CD14-positive monocyte (primary cell): ENCODE measurements at regions not wholly inside any gene's neighbourhood (a gene's known extent, or its start where the extent isn't known, plus 50 kb on each side); places are given as distances from the start of the nearest gene placed in this dataset.

Experiments
- DNase-seq, 3 donors: peaks; one replicate each; pipeline ENCODE4 v3.0.0-alpha.2; 2011 to 2022
- H2AFZ ChIP-seq: 2 replicates; pipeline ENCODE4 v1.6.0; 2012; ENCODE audit warnings: mild to moderate bottlenecking, low read depth, low read length, inconsistent platforms; ENCODE audit not compliant: insufficient read depth, poor library complexity, severe bottlenecking
- H3K27ac ChIP-seq, 2 donors: 1 replicate in 1 of 2; 2 replicates in 1 of 2; pipeline ENCODE4 v1.5.1; 2012 to 2013; ENCODE audit warnings: low read length in 2 of 2, control low read depth in 1 of 2, inconsistent platforms in 1 of 2, low read depth in 1 of 2, mild to moderate bottlenecking in 1 of 2
- H3K27me3 ChIP-seq, 2 donors: one replicate each; pipeline versions ENCODE4 v1.6.0 to v1.6.1; 2011 to 2013; ENCODE audit warnings: low read length in 2 of 2; ENCODE audit not compliant: control insufficient read depth in 2 of 2, insufficient read depth in 2 of 2
- H3K36me3 ChIP-seq, 2 donors: replicated peaks in 1 of 2; 1 replicate in 1 of 2; 2 replicates in 1 of 2; pipeline versions ENCODE4 v1.5.1 to v1.6.1; 2012 to 2013; ENCODE audit warnings: low read length in 2 of 2, control low read depth in 1 of 2, inconsistent platforms in 1 of 2, mild to moderate bottlenecking in 1 of 2; ENCODE audit not compliant: insufficient read depth in 2 of 2, control insufficient read depth in 1 of 2
- H3K4me1 ChIP-seq, 2 donors: 1 replicate in 1 of 2; 2 replicates in 1 of 2; pipeline versions ENCODE4 v1.5.1 to v1.6.1; 2012 to 2013; ENCODE audit warnings: low read length in 2 of 2, control low read depth in 1 of 2, inconsistent platforms in 1 of 2, mild to moderate bottlenecking in 1 of 2, moderate library complexity in 1 of 2; ENCODE audit not compliant: insufficient read depth in 2 of 2, control insufficient read depth in 1 of 2
- H3K4me2 ChIP-seq: replicated peaks from 2 replicates; pipeline ENCODE3; 2012; ENCODE audit warnings: low read length, moderate library complexity, mild to moderate bottlenecking; ENCODE audit not compliant: poor library complexity, severe bottlenecking; ENCODE audit errors: extremely low read depth
- H3K4me3 ChIP-seq, 3 experiments: fragments of 200-600 bp in 1 of 3; sonication (generic) in 1 of 3; replicated peaks in 1 of 3; 1 replicate in 2 of 3; 2 replicates in 1 of 3; pipeline ENCODE4 v1.5.1; 2011 to 2013; ENCODE audit warnings: low read length in 3 of 3, mild to moderate bottlenecking in 3 of 3, control low read depth in 2 of 3, low read depth in 2 of 3, inconsistent platforms in 1 of 3, moderate library complexity in 1 of 3
- H3K79me2 ChIP-seq: 2 replicates; pipeline ENCODE4 v1.6.0; 2012; ENCODE audit warnings: mild to moderate bottlenecking, control low read depth, inconsistent platforms, low read length, moderate library complexity; ENCODE audit not compliant: insufficient read depth
- H3K9ac ChIP-seq: 2 replicates; pipeline ENCODE4 v1.6.0; 2017; ENCODE audit warnings: low read length, mild to moderate bottlenecking; ENCODE audit not compliant: insufficient read depth, poor library complexity, severe bottlenecking
- H3K9me3 ChIP-seq, 2 donors: replicated peaks in 1 of 2; 1 replicate in 1 of 2; 2 replicates in 1 of 2; pipeline versions ENCODE4 v1.5.1 to v1.6.1; 2012 to 2013; ENCODE audit warnings: low read length in 2 of 2, control low read depth in 1 of 2; ENCODE audit not compliant: control insufficient read depth in 1 of 2, insufficient read depth in 1 of 2
- H4K20me1 ChIP-seq: 2 replicates; pipeline ENCODE4 v1.6.0; 2012; ENCODE audit warnings: mild to moderate bottlenecking, low read length, control low read depth, moderate library complexity; ENCODE audit not compliant: insufficient read depth
- H3K27ac Mint-ChIP-seq, 7 donors: one replicate each; pipeline ENCODE4 v1.8.0; 2020; ENCODE audit warnings: mild to moderate bottlenecking in 7 of 7, mixed read lengths in 7 of 7, moderate library complexity in 6 of 7, inconsistent platforms in 2 of 7
- H3K27me3 Mint-ChIP-seq, 3 donors: one replicate each; pipeline ENCODE4 v1.8.0; 2021 to 2022; ENCODE audit warnings: low read depth in 3 of 3, mild to moderate bottlenecking in 3 of 3, mixed read lengths in 3 of 3, moderate library complexity in 3 of 3, inconsistent platforms in 1 of 3
- H3K36me3 Mint-ChIP-seq, 2 donors: one replicate each; pipeline ENCODE4 v1.8.0; 2020; ENCODE audit warnings: mixed read lengths in 2 of 2, inconsistent platforms in 1 of 2, mild to moderate bottlenecking in 1 of 2
- H3K4me1 Mint-ChIP-seq: one replicate; pipeline ENCODE4 v1.8.0; 2020; ENCODE audit warnings: mild to moderate bottlenecking, mixed read lengths
- H3K4me3 Mint-ChIP-seq, 2 donors: one replicate each; pipeline ENCODE4 v1.8.0; 2020; ENCODE audit warnings: mild to moderate bottlenecking in 2 of 2, mixed read lengths in 2 of 2, moderate library complexity in 1 of 2
- H3K9me3 Mint-ChIP-seq, 7 donors: one replicate each; pipeline ENCODE4 v1.8.0; 2020 to 2022; ENCODE audit warnings: mixed read lengths in 7 of 7, mild to moderate bottlenecking in 6 of 7, moderate library complexity in 6 of 7, inconsistent platforms in 2 of 7
- WGBS: methylation state at CpG from one replicate; pipeline ENCODE4 v1.1.5; 2013; ENCODE audit warnings: missing lambda C conversion rate; ENCODE audit not compliant: insufficient coverage; 5-methylcytosine and 5-hydroxymethylcytosine counted together
- intact Hi-C, 2 donors: fragments of 100-400 bp; cut with micrococcal nuclease; formaldehyde crosslinking; loops; one replicate each; pipeline versions ENCODE4 v1.15.0 to v1.15.1; 2023
- TF ChIP-seq, protein P1 (sequence below): fragments of 200-600 bp; IDR thresholded peaks from one replicate; pipeline ENCODE4 v1.8.0; 2022; ENCODE audit warnings: antibody characterized with exemption, mild to moderate bottlenecking

DNA sequence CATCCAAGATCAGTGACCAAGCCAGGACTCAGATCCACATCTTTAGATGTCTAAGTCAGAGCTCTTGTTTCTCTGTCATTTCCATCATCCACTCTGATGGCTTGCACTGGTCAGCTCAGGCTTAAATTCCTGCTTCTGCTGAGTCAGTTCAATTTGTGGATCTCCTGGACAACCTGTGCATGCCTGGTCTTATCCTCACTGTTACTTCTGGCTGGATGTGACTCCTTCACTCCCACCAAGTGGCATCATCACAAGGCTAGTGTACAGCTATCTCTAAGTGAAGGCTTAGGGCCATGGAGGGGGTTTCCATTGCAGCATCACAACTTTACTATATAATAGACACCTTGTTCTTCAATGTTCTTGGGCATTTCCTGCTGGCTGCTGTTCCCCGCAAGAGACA, 102.9 kb downstream of the EMP1 start:
- H3K79me2 ChIP-seq, result no peaks in the 10 kb centered on the region
- Mint-ChIP-seq H3K4me3 (no peak overlapping the region), H3K36me3 (no peaks in the 10 kb centered on the region), H3K27me3 (peaks cover 0 to 9% (median 3%) of the 10 kb centered on the region in 3 donors), H3K27ac (no peak overlapping the region), H3K9me3 (peaks cover 0 to 10% (median 2%) of the 10 kb centered on the region in 7 donors), H3K4me1 (peaks cover 5% of the 10 kb centered on the region)
- no peaks in the 10 kb centered on the region for H4K20me1 ChIP-seq
- H3K36me3 ChIP-seq, result no peaks in the 10 kb centered on the region
- no peak for DNase-seq
- H3K27me3 ChIP-seq, result no peaks in the 10 kb centered on the region
- H3K9me3 ChIP-seq, result no peaks in the 10 kb centered on the region
- H3K9ac ChIP-seq, result no peak overlapping the region
- H2AFZ ChIP-seq, result no peak overlapping the region
- TF ChIP-seq, protein P1, sequence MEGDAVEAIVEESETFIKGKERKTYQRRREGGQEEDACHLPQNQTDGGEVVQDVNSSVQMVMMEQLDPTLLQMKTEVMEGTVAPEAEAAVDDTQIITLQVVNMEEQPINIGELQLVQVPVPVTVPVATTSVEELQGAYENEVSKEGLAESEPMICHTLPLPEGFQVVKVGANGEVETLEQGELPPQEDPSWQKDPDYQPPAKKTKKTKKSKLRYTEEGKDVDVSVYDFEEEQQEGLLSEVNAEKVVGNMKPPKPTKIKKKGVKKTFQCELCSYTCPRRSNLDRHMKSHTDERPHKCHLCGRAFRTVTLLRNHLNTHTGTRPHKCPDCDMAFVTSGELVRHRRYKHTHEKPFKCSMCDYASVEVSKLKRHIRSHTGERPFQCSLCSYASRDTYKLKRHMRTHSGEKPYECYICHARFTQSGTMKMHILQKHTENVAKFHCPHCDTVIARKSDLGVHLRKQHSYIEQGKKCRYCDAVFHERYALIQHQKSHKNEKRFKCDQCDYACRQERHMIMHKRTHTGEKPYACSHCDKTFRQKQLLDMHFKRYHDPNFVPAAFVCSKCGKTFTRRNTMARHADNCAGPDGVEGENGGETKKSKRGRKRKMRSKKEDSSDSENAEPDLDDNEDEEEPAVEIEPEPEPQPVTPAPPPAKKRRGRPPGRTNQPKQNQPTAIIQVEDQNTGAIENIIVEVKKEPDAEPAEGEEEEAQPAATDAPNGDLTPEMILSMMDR, result no peak
- no peak overlapping the region for H3K27ac ChIP-seq
- WGBS, result 25% methylated on average over 1 of the region's 1 CpG
- intact Hi-C loops, result no loop called here
- no peaks in the 10 kb centered on the region for H3K4me1 ChIP-seq
- no peak overlapping the region for H3K4me2 ChIP-seq
- H3K4me3 ChIP-seq, result no peak overlapping the region

DNA sequence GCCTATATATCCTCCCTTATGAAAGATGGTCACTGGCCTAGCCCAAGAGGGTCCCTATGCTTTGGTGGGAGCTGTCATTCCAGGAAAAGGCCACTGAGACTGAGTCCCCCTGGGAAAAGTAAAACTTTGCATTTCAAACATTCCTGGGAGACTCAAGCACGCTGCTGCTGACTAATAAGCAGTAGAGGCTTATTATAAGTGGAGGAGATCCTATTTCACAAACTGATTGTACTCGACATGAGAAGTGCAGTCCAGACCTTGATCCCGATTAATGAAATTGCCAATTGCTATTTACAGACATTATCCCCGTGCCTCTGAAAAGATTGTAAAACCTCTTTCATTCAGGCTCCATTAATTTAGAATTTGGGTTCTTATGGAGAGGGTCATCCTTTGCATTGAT, 96.6 kb downstream of the EMP1 start:
- Mint-ChIP-seq H3K9me3 (peaks cover 0 to 4% (median 0%) of the 10 kb centered on the region in 7 donors), H3K4me3 (no peak overlapping the region), H3K27me3 (peaks cover 0 to 3% (median 0%) of the 10 kb centered on the region in 3 donors), H3K27ac (no peak overlapping the region), H3K4me1 (peaks cover 5% of the 10 kb centered on the region), H3K36me3 (no peaks in the 10 kb centered on the region)
- DNase-seq, result no peak
- Histone ChIP-seq H2AFZ (no peak overlapping the region), H3K4me3 (no peak overlapping the region), H4K20me1 (no peaks in the 10 kb centered on the region), H3K9me3 (no peaks in the 10 kb centered on the region), H3K9ac (no peak overlapping the region), H3K27ac (no peak overlapping the region), H3K79me2 (no peaks in the 10 kb centered on the region), H3K4me2 (no peak overlapping the region), H3K27me3 (no peaks in the 10 kb centered on the region), H3K36me3 (no peaks in the 10 kb centered on the region), H3K4me1 (no peaks in the 10 kb centered on the region)
- intact Hi-C loops, result no loop called here
- TF ChIP-seq, protein P1, result no peak
- WGBS, result 60% methylated on average over 1 of the region's 4 CpGs
